ENCODE measurements at regions not wholly inside any gene's neighbourhood (a gene's known extent, or its start where the extent isn't known, plus 50 kb on each side); places are given as distances from the start of the nearest gene placed in this dataset.
A peak's percentile ranks its signal among the peaks of the same experiment; 100 is the strongest.
"Not testable (repeated sequence)": the region's sequence is repeated elsewhere in the genome, so short reads cannot be mapped to it uniquely, and the experiment has no call there.

GRCh38 chr13:28607187-28607955 is 51.6 kb upstream of the POMP start:
- DNase-seq (ENCODE audit: low spot score), result no peak

DNA sequence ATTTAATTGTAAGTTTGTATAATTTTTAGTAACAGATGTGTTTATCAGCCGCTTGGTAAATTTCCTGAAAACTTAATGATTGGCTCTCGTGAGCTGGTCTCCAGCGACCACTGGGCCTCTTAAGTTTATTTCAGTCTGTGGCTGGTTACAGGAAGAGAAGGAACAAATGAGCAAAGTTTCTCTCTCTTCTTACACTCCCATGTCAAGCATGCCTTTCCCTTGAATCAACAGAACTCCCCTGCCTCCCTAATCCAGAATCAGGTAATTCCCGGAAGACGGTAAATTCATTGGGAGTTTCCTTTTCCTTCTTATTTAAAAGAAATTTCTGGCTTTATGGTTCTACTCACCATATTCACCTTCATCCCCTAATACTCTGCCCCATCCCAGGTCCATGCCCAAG is 52.5 kb upstream of the POMP start:
- DNase-seq (ENCODE audit: low spot score), result no peak

DNA sequence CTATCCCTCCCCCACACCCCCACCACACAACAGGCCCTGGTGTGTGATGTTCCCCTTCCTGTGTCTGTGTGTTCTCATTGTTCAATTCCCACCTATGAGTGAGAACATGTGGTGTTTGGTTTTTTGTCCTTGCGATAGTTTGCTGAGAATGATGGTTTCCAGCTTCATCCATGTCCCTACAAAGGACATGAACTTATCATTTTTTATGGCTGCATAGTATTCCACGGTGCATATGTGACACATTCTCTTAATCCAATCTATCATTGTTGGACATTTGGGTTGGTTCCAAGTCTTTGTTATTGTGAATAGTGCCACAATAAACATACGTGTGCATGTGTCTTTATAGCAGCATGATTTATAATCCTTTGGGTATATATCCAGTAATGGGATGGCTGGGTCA is 53.8 kb upstream of the POMP start:
- not testable (repeated sequence) for DNase-seq (ENCODE audit: low spot score)

DNA sequence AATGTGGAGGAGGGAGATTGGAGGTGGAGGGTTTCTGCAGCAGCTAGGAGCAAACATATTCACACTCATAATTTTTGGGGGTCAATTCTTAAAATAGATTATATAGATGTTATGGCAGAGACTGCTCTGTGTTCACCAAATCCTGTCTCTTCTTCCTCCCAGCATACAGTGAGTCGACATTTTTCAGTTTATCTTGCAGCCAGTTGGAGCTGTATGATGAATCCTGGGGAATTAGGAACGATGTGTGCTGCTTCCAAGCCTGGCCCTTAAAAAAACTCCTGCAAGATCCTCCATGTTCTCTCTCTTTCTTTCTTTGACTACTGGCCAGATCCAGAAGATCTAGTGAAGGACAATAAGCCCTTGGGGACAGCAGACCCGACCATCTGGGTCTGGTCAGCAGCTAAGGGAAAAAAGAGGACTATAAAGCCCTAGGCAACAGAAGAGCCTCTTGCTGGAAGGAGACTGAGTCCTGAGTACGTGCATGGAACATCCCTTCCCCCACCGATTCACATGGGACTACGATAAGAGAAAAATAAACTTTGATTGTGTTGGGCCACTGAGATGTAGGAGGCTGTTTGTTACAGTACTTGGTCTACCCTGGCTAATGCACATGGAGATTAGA is 55.8 kb upstream of the POMP start:
- no peak for DNase-seq (ENCODE audit: low spot score)

DNA sequence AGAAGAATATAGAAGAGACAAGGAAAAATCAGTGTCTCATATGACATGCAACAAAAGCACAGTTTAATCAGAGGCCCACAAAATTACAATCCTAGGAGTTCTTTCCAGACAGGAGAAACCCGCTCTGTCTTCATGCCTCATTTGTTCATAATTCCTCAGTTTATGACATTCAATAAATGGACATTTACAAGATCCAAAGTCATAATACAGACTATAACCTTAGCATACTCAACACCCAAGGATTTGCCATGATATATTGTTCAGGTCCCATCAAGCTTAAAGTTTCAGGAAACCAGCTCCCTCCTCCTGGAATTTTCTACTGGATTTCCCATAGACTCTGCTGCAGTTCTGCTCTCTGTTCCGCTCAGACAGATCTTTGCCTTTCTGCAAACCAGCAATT is 56.4 kb upstream of the POMP start:
- DNase-seq (ENCODE audit: low spot score), result no peak

- DNase-seq (ENCODE audit: low spot score), result no peak
Observed at GRCh38 chr13:28601581-28601980, 57.3 kb upstream of the POMP start.

DNA sequence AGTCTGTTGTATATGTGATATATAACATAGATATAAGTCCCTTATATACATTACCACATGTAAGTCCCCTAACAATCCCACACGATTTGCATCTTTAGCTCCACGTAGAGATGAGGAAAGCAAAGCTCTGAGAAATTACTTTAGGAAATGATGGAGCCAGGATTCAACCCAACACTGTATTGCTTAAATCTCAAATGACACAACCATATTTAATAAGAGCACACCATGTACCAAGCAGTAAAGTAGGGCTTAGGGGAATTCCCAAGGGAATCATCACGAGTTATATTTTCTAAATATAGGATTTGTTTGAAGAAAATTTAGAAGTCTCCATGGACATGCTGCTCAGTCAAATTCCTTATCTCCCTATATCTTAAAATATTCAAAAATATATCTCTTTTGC is 61.3 kb upstream of the POMP start:
- no peak for DNase-seq (ENCODE audit: low spot score)

- no peak for DNase-seq (ENCODE audit: low spot score)
Observed at GRCh38 chr13:28590461-28590860, 68.5 kb upstream of the POMP start.

DNA sequence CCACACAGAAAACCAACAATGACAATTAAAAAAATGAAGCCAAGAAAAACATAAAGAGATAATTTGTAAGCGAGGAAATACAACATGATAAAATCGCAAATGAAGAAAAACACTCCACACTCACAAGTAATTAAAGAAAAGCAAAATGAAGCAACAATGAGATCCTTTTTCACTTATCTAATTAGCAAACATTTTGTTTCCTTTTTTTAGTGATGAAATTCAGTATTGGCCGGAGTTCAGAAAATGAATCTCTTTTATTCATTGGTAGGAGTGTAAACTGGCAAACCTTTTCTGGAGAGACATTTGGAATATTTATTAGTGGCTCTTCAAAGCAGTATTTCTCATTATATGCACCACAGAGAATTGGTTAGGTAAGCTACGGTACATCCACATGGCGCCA is 70.6 kb upstream of the POMP start:
- DNase-seq (ENCODE audit: low spot score), result no peak

- no peak for DNase-seq (ENCODE audit: low spot score)
Observed at GRCh38 chr13:28587174-28587540, 71.8 kb upstream of the POMP start.

DNA sequence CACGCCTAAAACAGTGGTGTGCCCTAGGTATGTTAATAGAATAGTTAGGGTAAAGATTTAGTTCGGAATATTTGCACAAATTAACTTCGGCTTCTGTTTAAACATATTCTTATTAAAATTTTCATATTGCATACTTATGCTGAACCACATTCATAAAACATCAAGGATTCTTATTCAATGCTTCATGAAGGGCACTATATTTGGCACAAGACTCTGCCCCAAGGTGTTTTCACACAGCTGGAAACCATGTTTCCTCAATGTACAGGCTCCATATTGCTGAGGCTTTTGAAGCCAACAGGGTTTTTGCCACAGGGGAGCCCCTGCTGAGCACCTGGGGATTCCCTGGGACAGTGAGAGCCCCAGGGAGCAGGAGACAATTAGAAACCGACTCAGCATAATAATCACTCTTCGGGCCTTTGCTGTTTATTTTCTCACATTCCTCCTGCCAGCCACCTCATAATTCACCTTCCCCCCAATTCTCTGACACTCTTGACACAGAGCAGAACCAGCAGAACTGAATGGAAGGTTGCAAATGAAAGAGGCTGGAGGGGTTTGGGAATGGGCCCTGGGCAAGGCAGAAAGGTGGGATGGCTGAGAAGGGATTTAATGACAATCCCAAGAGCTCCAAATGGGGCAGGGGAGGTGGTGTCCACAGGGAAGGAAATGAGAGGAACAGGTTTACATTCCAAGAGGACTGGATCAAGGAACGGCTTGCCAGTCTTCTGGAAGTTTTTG is 72.3 kb upstream of the POMP start:
- no peak for DNase-seq (ENCODE audit: low spot score)

DNA sequence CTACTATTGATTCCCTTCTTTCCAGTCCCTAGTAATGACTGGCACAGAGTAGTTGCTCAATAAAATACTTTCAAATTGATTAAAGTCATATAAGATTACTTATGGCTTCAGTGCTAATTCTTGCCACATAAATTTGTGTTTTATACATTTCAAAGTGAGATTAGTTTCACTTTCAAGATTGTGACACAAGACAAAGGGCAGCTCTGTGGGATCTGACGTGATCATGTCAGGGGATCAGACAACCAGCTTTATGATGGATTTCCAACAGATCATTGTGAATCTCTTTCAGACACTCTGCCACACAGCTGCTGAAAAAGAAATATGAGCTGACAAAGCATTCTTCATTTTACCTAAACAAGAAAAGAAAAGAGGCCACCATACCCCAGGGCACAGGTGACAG is 73.4 kb upstream of the POMP start:
- DNase-seq (ENCODE audit: low spot score), result no peak

DNA sequence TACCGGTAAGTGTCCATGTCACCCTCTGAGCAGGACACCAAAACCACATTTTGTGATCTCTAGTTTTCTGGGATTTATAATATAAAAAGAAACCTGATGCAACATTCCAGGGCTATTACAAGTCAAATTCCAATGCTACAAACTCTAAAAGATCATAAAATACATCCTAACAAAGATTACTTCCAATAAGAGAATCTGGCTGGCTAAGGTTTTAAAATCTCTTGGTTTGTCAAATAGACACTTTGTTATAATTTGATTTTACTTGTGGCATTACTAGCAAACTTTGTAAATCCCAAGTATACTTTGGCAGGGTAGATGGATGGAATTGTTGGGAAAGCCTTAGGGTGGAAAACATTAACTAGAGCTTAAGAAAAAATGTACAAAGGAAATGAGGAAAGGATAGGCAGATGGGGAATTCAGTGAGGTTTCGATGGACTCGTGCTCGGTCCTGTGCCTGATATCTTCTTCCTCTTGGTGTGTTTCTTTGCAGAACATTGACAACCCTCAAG is 74.0 kb upstream of the POMP start:
- no peak for DNase-seq (ENCODE audit: low spot score)

DNA sequence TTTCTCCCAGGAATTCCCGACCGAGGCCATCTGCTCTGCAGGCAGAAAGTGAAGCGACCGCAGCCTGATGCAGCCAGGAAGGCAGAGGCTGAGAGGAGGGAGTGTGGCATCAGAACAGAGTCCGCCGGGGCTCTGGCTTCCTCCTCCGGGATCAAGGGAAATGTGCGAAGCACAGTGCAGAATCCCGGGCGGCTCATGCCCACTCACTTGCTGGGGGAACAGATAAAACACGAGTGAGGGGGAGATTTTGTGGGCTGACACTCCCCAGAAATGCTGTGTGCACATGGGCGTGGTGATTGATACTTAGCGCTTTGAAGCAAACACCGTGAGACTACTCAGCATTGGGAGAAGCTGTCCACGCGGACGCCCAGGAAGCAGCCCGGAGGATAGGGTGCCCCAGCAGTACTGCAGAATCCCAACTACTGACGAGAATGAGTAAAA is 75.3 kb upstream of the POMP start:
- no peak for DNase-seq (ENCODE audit: low spot score)

DNA sequence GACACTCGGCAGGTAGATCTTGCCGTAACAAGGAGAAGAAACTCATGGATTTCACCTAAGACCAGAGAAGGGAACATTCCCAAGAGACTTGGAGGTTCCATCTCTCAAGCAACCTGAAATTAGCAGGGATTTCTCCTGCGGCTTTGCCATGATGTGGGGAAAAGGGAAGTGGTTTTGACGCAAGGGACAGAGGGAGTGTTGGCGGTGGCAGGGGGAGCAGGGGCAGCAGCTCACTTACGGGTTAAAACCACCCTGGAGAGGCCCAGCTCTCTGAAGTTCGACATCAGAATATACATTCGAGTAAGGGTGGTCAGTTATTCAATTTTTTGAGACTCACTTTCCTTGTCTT is 76.1 kb upstream of the POMP start:
- no peak for DNase-seq (ENCODE audit: low spot score)

DNA sequence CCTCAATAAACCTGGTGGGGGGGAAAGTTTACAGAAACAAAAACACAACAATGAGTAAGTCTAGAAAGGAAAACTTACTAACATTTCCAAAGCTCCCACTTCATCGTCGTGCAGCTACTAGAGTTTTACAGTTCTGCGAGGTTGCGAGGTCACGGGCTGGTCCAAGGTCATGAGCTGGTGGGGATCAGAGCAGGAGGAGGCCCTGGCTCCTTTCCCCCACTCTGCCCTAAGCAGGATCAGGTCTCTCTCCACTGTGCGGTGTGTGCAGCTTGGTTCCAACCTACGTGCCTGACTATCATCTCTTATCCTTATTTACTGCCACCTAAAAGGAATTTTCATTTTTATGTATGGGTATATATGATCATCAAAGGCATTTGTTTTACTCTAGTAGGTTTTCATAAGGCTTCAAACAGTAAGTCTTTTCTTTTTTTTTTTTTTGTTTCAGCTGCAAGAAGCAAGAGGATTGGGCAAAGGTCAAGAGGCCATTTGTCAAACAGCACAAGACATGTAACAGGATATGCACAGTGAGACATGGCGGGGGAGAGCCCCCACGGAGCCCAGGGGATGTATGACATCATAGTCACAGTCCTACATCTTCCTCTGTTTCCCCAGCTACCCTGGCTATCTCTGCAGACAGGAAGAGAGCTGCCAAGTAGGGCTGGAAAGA is 76.6 kb upstream of the POMP start:
- DNase-seq (ENCODE audit: low spot score), result no peak

- DNase-seq (ENCODE audit: low spot score), result no peak
Observed at GRCh38 chr13:28581451-28581850, 77.5 kb upstream of the POMP start.

- DNase-seq (ENCODE audit: low spot score), result no peak
Observed at GRCh38 chr13:28579736-28580135, 79.2 kb upstream of the POMP start.

DNA sequence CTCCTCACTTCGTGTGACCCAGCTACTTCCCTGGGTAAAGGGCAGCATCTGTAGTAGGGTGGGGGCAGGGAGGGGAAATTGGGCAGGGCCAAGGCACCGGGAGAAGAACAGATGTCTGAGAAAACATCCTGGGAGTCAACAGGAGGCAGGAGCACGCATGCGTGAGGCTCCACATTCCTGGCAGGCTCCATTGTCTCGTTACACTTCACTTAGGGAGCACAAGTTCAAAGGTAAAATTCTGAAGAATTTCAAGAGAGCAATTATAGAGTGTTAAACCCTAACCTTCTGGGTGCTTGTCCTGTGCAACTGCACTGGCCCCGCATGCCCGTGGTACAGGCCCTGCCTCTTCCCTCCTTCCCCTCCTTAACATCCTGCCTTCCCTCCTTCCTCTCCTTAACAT is 79.6 kb upstream of the POMP start:
- DNase-seq (ENCODE audit: low spot score), result peak; percentile 33

DNA sequence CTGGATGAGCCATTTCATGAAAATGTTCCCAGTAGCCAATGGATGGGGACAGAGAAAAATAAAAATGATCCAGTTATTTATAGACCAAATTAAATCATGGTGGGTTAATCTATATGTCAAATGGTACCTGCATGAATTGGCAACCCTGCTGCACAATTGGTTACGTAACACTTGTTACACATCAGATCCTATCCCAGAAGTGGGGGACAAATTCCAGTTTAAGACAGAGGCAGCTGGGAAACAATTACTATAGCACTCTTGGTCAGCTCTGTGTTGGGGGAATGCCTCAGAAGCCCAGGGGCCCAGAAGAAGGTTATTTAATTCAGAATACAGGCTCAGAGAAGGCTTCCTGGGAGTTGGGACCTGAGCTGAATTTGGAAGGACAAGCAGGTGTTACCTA is 81.1 kb upstream of the FLT1 start:
- DNase-seq (ENCODE audit: low spot score), result no peak

GRCh38 chr13:28575200-28575599 is 80.3 kb upstream of the FLT1 start:
- no peak for DNase-seq (ENCODE audit: low spot score)

DNA sequence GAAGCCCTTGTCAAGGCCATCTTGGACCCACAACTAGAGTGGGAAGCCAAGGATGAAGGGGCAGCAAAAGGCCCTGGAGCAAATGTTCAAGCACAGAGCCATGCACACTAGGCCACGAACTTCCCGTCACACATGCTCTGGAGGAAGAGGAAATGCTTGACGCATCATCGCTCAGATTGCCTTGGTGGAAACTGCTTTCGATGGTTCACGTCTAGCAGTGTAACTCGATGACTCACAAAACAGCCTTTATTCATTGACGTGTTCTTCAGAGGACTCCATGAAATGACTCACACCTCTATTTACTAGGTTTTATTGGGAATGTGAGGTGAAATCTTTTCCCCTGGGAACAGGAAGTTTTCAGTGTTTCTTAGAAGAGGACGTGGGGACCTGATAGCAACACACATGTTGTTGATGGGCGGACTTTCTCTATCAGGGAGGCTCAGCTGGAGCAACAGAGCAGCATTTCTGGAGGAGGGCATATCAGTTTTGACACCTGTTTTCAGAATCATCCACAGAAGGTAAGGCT is 79.8 kb upstream of the FLT1 start:
- DNase-seq (ENCODE audit: low spot score), result no peak
